Activated T-cell treated with anti-CD3 and anti-CD28 coated beads, Interleukin-2, amount 50 U/mL, for 4 hours (primary cell): ENCODE measurements at regions not wholly inside any gene's neighbourhood (a gene's known extent, or its start where the extent isn't known, plus 50 kb on each side); places are given as distances from the start of the nearest gene placed in this dataset.

Source experiments
- ATAC-seq, 2 donors: fragments of 200-7000 bp; cut with Tn5 transposase; one replicate each; pipeline ENCODE4 v1.10.0; 2021
- DNase-seq: peaks from one replicate; pipeline ENCODE4 v3.0.0-alpha.2; 2020
- H3K27me3 Mint-ChIP-seq: one replicate; pipeline ENCODE4 v1.8.0; 2021; ENCODE audit warnings: low read depth, mixed read lengths
- H3K36me3 Mint-ChIP-seq: one replicate; pipeline ENCODE4 v1.8.0; 2022; ENCODE audit warnings: mixed read lengths; ENCODE audit not compliant: insufficient read depth
- H3K4me1 Mint-ChIP-seq: one replicate; pipeline ENCODE4 v1.8.0; 2021; ENCODE audit warnings: low read depth, mixed read lengths
- H3K4me3 Mint-ChIP-seq: one replicate; pipeline ENCODE4 v1.8.0; 2021; ENCODE audit warnings: mild to moderate bottlenecking, moderate library complexity, mixed read lengths
- H3K9me3 Mint-ChIP-seq: one replicate; pipeline ENCODE4 v1.8.0; 2021; ENCODE audit warnings: mixed read lengths

DNA sequence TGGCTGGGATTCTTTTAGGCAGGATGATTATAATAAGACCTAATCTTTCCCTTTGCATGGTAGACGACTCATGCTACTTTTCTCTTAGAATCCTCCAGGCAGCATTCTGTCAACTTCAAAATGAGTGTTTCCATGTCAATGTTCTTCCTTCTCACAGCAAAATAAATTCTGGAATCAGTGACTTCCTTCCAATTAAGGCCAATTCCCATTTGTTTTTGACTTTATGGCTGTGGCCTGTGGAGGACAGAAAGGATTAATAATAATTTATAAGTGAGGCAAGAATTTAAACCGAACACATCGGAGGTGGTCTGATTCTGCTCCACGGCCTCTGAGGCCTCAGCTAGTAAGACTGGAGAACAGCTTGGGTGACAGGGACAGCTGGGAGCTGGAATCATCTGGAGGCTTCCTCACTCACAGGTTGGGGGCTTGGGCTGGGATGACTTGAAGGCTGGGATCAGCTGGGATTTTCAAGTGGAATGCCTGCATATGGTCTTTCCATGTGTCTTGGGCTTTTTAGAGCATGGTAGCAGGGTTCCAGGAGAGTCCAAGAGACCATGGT lies 241.8 kb upstream of the MCTP2 start:
- DNase-seq = no peak
- Mint-ChIP-seq H3K36me3 (no peaks in the 10 kb centered on the region), H3K4me1 (peaks cover 21% of the 10 kb centered on the region), H3K9me3 (no peaks in the 10 kb centered on the region), H3K27me3 (peaks cover 5% of the 10 kb centered on the region), H3K4me3 (no peak overlapping the region)
- ATAC-seq = no peak

DNA sequence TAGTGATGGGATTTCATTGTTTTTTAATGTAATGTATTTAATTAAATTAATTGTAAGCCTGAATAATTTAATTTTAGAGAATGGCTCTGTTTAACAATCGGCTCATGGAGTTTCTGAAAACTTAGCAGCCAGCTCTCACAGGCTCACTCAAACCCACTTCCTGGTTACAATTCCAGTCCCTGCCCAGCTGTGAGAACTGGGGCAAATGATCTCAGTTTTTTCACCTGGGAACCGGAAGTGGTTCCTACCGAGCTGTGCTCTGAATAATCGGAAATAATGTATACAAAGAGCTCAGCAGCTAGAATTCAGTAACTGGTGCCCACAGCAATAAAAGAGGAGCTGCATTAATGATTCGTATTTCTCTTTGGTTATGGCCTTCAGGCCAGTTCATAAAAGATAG lies 244.3 kb upstream of the MCTP2 start:
- H3K4me3 Mint-ChIP-seq = no peak overlapping the region
- ATAC-seq (peak in 1 of 2 donors; percentile 65), DNase-seq (no peak)
- H3K27me3 Mint-ChIP-seq = no peaks in the 10 kb centered on the region
- H3K4me1 Mint-ChIP-seq = peaks cover 21% of the 10 kb centered on the region
- H3K36me3 Mint-ChIP-seq = no peaks in the 10 kb centered on the region
- H3K9me3 Mint-ChIP-seq = no peaks in the 10 kb centered on the region

DNA sequence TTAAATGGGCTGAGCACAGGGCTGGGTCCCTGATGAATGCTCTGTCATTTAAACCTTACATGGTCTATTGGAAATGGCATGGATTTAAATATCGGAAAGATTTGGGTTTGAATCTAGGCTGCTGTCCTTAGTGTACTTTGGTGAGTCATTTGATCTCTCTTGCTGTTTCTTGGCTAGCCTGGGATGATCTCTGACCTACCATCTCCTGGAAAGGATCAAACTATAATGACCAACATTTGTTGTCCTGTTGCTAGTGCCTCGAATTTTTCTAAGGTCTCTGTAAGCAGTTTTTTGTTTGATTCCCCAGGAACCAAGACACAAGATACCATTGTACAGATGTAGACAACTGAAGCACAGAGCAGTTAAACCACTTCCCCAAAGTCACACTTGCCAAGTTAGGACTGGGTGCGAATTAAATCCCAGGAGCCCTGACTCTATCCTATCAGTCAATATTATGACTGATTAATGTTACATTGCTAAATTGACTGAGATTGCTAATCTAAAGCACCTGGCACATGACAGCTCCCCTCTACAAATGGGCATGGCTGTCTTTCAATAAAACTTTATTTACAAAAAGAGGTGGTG lies 244.9 kb upstream of the MCTP2 start:
- ATAC-seq = no peak
- H3K27me3 Mint-ChIP-seq = no peaks in the 10 kb centered on the region
- no peaks in the 10 kb centered on the region for H3K36me3 Mint-ChIP-seq
- peaks cover 21% of the 10 kb centered on the region for H3K4me1 Mint-ChIP-seq
- DNase-seq = no peak
- H3K4me3 Mint-ChIP-seq = no peak overlapping the region
- no peaks in the 10 kb centered on the region for H3K9me3 Mint-ChIP-seq

DNA sequence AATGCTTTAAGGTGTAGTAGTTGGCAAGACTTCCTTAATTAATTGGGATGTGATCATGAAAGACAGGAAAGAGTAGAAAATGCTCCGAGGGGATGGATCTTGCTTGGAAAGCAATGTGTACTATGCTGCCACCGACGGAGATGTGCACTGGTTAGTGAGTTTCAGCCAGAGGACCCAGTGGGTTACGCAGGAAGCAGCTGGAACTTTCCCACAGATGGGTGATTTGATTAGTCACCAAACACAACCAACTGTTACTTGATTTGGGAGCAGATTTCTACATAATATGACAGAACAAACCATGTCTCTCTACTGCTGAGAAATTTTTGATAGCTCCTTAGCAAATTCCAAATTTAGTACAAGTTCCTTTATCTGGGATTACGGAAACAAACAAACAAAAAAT lies 245.4 kb upstream of the MCTP2 start:
- H3K4me3 Mint-ChIP-seq = no peak overlapping the region
- ATAC-seq (no peak), DNase-seq (no peak)
- H3K4me1 Mint-ChIP-seq = peaks cover 21% of the 10 kb centered on the region
- H3K9me3 Mint-ChIP-seq = no peaks in the 10 kb centered on the region
- H3K36me3 Mint-ChIP-seq = no peaks in the 10 kb centered on the region
- H3K27me3 Mint-ChIP-seq = no peaks in the 10 kb centered on the region

DNA sequence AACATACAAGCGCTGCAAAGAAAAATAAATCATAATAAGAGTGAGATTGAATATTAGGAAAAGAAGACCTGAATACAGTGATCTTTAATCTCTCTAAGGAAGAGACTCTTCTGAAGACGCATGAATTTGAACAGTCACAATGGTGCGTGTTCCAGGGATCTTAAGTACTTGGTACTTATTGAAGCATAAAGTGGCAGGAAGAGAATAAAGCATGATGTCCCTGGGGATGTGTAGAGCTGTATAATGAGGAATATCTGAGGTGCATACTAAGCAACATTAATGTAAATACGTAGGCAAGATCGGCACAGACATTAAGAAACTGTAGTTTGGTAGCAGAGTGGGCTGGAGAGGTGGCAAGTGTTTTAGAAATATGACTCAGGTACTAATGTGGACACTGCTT lies 246.2 kb upstream of the MCTP2 start:
- Mint-ChIP-seq H3K36me3 (no peaks in the 10 kb centered on the region), H3K4me3 (no peak overlapping the region), H3K9me3 (no peaks in the 10 kb centered on the region), H3K27me3 (no peaks in the 10 kb centered on the region), H3K4me1 (peaks cover 21% of the 10 kb centered on the region)
- no peak for ATAC-seq
- DNase-seq = no peak

DNA sequence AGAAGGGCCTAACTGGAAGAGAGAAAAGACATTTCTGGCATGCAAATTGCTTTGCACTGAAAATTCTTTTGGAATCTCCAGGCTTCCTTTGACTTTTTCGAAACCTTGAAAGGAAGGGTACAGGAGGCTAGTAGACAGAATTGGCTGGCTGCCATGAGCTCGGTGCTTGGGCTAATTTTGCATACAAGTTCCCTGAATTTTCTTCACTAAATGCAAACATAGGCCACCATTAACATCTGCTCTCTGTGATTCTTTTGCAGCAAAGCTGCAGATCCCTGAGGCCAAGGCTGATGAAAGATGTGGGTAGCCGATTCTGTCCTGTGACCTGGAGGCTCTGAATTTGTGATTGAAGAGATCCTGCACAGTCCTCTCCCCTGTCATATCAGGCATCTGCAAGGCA lies 247.8 kb upstream of the MCTP2 start:
- H3K4me1 Mint-ChIP-seq = peaks cover 21% of the 10 kb centered on the region
- H3K27me3 Mint-ChIP-seq = no peaks in the 10 kb centered on the region
- no peak overlapping the region for H3K4me3 Mint-ChIP-seq
- H3K9me3 Mint-ChIP-seq = no peaks in the 10 kb centered on the region
- DNase-seq (no peak), ATAC-seq (no peak)
- H3K36me3 Mint-ChIP-seq = no peaks in the 10 kb centered on the region

DNA sequence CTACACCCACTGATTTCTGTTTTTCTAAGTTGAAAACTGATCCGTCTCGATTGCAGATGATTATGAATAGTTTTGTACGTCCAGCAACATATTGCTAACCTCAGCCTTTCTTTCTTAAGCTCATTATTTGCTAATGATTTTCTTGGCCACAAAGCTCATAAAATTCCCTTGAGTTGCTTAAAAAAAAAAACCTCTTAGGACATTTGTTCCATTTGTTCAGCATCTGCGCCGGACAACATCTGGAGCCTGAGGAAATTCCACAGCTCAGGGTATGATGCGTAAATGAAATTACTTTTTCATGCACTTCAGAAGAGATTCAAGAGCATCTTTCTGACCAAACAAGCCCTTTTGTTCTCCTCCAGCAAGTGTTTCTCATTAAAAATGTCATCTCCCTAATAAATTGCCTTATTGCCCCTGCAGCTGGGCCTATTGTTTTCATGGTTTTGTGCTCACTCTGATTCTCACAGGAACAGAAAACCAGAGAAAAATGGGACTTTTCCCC lies 249.1 kb upstream of the MCTP2 start:
- ATAC-seq = no peak
- no peaks in the 10 kb centered on the region for H3K36me3 Mint-ChIP-seq

DNA sequence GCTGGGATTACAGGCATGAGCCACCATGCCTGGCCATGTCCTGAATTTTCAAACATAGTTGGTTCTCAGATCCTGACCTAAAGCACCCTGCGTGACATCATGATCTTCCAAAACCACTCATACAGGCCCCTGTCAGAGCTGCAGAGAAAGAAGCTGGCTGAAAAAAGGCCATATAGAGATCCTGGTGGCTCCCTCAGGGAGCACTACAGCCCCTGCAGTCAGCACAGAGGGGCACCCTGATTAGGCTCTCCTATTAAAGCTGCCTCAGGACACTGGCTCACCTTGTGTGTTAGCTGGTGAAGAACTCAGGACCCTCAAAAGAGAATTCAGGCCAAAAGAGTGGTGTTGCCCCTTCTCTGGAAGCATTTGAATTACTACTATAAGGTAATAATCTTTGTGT lies 249.7 kb upstream of the MCTP2 start:
- Mint-ChIP-seq H3K27me3 (no peaks in the 10 kb centered on the region), H3K4me1 (peaks cover 12% of the 10 kb centered on the region), H3K9me3 (no peaks in the 10 kb centered on the region), H3K4me3 (no peak overlapping the region), H3K36me3 (no peaks in the 10 kb centered on the region)
- ATAC-seq (no peak), DNase-seq (no peak)

More for the DNA sequence above, 249.1 kb upstream of the MCTP2 start:
- Mint-ChIP-seq H3K9me3 (no peaks in the 10 kb centered on the region), H3K4me3 (no peak overlapping the region), H3K4me1 (peaks cover 16% of the 10 kb centered on the region), H3K27me3 (no peaks in the 10 kb centered on the region)
- no peak for DNase-seq

DNA sequence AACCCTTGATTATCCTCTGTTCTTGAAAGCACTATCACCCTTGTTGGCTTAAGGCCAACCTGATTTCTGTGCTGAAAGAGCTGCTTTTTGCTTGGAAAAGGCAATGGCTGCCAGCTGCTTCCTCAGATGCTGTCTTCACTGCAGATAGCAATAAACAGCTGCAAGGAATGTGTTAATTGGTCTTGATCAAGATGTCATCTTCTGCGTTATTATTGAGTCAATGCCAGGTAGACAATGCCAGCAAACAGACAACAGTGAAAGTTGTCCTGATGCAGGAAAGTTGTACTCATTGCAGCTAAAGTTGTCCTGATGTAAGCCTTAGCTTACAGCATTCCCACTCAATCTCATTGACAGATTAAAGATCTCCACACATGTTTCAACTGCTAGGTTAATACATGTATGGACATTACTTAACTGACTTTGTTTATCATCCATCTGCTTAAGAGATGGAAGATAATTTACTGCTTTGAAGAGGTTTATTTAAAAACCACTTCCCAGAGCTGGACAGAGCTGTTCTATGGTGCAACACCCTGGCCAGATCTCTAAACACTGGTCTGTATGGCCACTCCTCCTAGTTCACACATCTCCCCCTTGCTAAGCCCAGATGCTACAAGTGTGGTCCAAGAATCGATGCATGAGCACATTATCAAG lies 251.0 kb upstream of the MCTP2 start:
- no peaks in the 10 kb centered on the region for H3K36me3 Mint-ChIP-seq
- no peak for ATAC-seq
- H3K4me1 Mint-ChIP-seq = peaks cover 2% of the 10 kb centered on the region
- H3K27me3 Mint-ChIP-seq = no peaks in the 10 kb centered on the region
- no peak for DNase-seq
- no peaks in the 10 kb centered on the region for H3K9me3 Mint-ChIP-seq
- H3K4me3 Mint-ChIP-seq = no peak overlapping the region

DNA sequence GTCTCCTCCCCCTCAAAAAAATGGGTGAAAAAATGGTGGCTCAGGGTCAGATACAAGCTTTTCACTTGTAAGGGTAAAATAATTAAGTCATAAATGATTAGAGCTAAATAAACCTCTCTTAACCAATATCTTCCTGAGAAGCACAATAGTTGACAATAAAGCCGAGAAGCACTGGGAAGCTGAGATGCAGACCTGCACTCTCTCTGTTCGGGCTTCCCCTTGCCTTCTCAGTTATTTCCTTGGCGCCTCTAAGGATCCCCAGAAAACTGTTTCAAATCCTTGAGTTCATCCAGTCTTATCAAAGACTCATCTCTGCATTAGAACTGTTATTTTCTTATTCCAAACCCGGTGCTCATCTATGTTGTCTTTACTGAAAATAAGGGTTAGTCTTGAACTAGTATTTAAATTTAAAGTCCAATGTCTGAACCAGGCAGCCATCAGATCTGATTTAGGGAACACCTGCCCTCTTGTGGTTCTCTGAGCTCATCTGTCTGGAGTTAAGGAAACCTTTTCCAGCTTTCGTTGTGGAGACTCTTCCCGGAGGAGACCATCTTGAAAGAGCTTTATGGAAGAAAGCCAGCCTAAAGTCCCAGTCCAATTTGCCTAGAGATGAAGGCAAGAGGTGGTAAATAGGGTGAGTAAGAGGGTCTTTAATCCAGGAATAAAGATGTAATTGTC lies 256.4 kb upstream of the MCTP2 start:
- no peaks in the 10 kb centered on the region for H3K9me3 Mint-ChIP-seq
- DNase-seq = no peak
- no peaks in the 10 kb centered on the region for H3K36me3 Mint-ChIP-seq
- H3K4me3 Mint-ChIP-seq = no peak overlapping the region
- H3K4me1 Mint-ChIP-seq = no peaks in the 10 kb centered on the region
- ATAC-seq = no peak
- H3K27me3 Mint-ChIP-seq = no peaks in the 10 kb centered on the region

DNA sequence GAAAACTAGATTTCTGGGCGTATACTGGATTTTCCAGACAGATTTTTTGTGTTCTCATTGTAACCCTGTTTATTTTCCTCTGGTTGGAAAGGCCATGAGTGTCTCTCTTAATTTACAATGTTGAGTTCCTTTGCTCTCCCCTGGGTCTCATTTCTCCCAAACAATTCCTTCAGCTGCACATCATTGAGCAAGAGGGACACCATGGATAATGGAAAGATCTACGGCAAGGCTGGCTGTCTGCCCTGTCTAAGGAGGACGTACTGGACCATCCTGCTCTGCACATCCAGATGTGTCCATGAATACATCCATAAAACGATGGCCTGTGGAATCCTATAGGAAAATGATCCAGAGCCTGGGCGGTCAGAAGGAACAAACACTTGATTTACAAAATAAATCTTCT lies 258.1 kb upstream of the MCTP2 start:
- DNase-seq = no peak

DNA sequence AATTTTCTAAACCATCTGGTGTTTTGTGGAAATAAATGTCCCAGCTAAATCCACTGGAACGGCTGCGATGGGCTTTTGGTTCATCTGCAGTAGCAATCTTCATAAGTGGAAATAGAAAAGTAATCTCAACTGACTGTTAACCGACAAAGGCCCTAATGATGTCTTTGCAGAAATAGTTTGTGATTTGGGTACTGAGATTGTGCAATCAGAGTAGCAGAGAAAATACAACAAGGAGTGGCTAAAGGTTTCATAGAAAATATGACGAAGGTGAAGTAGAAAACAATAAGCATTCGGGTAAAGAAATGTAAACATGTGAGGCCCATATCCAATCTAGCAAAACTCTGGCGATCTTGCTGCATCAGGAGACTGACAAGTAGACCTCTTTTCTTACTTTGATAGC lies 262.6 kb upstream of the MCTP2 start:
- DNase-seq (no peak), ATAC-seq (no peak)
- Mint-ChIP-seq H3K4me1 (no peaks in the 10 kb centered on the region), H3K27me3 (peaks cover 2% of the 10 kb centered on the region), H3K9me3 (no peaks in the 10 kb centered on the region), H3K4me3 (no peak overlapping the region), H3K36me3 (no peaks in the 10 kb centered on the region)

More for the DNA sequence above, 258.1 kb upstream of the MCTP2 start:
- Mint-ChIP-seq H3K4me3 (no peak overlapping the region), H3K4me1 (no peaks in the 10 kb centered on the region), H3K9me3 (no peaks in the 10 kb centered on the region), H3K36me3 (no peaks in the 10 kb centered on the region), H3K27me3 (no peaks in the 10 kb centered on the region)
- ATAC-seq = no peak

DNA sequence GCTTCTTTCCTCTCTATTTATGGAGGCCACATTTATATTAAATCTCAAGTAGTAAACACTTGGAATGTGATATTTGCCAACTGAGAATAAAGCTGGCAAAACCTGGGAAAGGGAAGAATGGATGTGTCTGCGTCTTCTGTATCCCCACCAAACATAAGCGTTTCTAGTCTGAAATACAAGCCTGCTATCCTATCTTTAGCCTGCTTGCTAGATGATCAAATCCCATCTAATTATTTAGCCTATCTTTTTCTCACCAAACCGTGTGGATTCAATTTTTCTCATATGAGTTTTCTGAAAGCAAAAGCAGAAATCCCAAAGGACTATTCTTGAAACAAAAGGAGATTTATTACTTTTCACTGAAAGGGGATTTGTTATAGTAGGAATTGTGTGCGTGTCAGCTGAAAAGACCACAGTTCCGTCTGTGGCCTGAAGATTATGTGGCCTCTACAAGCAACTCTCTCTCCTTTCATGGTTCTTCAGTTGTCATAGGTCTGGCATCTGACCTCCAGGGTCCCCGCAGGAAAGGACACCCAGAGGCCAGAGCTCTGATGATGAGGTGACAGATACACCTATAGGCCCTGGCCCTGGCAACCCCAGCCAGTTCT lies 266.0 kb upstream of the MCTP2 start:
- DNase-seq = no peak
- Mint-ChIP-seq H3K9me3 (no peaks in the 10 kb centered on the region), H3K4me3 (no peak overlapping the region), H3K36me3 (no peaks in the 10 kb centered on the region), H3K27me3 (peaks cover 2% of the 10 kb centered on the region), H3K4me1 (no peaks in the 10 kb centered on the region)
- ATAC-seq = no peak

DNA sequence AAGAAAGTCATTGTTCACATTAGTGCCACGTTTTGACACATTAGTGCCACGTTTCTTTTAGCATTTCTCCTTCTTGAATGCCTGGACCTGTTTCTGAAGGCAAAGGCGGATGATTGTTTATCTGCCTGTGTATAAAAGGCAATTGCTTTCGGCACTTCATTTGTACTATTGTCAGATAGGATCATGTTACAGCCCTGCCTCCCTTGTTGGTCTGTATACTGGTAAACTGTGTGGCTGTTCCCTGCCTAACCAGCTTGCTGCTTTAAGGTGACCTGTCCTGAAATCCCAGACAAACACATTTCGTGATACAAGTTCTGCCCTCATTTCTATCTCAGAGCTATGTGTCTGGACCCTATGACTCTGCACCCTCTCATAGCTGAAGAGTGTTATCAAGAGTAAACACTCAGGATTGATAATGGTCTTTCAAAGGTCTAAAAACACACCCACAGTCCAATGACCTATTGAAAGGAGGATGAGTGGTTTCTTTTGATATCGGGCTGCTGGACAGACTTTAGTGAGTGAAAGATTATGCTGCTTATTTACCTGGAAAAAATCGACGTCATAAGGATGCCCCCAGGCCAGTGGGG lies 276.3 kb upstream of the MCTP2 start:
- ATAC-seq = no peak
- Mint-ChIP-seq H3K27me3 (peaks cover 4% of the 10 kb centered on the region), H3K9me3 (no peaks in the 10 kb centered on the region), H3K36me3 (no peaks in the 10 kb centered on the region), H3K4me1 (no peaks in the 10 kb centered on the region), H3K4me3 (no peak overlapping the region)
- DNase-seq = no peak
